ENCODE measurements at regions not wholly inside any gene's neighbourhood (a gene's known extent, or its start where the extent isn't known, plus 50 kb on each side); places are given as distances from the start of the nearest gene placed in this dataset.

DNA sequence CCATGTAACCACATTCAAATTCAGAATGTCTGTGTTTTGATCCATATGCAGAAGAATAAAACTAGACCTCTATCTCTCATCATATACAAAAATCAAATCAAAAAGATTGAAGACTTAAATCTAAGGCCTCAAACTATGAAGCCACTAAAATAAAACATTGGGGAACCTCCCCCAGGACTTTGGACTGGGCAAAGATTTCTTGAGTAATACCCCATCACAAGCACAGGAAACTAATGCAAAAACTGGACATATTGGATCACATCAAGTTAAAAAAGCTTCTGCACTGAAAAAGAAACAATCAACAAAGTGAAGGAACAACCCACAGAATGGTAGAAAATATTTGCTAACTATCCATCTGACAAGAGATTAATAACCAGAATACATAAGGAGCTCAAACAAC is 266.8 kb downstream of the EPM2A start:
- in situ Hi-C loops (cut with HindIII; ENCODE audit: low sequenced_read_pairs), result no loop called here

DNA sequence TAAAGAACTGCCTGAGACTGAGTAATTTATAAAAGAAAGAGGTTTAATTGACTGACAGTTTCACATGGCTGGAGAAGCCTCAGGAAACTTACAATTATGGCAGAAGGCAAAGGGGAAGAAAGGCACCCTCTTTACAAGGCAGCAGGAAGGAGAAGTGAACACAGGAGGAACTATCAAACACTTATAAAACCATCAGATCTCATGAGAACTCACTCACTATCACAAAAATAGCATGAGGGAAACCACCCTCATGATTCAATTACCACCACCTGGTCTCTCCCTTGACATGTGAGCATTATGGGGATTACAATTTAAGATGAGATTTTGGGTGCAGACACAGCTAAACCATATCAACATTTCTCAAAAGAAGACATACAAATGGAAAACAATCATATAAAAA is 266.3 kb downstream of the EPM2A start:
- in situ Hi-C loops (cut with HindIII; ENCODE audit: low sequenced_read_pairs), result no loop called here

DNA sequence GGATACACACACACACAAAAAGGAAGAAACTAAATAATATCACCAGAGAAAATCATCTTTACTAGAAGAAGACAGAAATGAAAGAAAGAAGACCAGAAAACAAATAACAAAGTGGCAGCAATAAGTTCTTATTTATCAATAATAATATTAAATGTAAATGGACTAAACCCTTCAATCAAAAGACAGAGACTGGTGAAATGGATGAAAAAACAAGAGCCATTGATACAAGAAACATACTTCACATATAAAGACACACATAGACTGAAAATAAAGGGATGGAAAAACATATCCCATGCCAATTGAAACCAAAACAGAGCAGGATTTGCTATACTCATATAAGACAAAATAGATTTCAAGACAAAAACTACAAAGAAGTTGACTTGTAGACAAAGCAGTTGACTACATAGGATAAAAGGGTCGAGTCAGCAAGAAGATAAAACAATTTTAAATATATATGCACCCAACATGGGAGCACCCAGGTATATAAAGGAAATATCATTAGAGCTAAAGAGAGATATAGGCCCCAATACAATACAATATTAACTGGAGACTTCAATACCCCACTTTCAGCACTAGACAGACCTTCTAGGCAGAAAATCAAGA is 259.4 kb downstream of the EPM2A start:
- in situ Hi-C loops (cut with HindIII; ENCODE audit: low sequenced_read_pairs), result no loop called here

DNA sequence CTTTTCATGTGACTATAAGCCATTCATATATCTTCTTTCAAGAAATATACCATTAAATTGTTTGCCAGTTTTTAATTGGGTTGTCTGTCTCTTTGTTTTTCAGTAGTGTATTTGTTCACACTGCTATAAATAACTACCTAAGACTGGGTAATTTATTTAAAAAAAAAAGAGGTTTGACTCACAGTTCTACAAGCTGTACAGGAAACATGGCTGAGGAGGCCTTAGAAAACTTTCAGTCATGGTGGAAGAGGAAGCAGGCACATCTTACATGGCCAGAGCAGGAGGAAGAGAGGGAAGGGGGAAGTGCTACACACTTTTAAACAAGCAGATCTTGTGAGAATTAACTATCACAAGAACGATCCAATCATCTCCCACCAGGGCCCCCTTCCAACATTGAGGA is 255.3 kb downstream of the EPM2A start:
- in situ Hi-C loops (cut with HindIII; ENCODE audit: low sequenced_read_pairs), result no loop called here

DNA sequence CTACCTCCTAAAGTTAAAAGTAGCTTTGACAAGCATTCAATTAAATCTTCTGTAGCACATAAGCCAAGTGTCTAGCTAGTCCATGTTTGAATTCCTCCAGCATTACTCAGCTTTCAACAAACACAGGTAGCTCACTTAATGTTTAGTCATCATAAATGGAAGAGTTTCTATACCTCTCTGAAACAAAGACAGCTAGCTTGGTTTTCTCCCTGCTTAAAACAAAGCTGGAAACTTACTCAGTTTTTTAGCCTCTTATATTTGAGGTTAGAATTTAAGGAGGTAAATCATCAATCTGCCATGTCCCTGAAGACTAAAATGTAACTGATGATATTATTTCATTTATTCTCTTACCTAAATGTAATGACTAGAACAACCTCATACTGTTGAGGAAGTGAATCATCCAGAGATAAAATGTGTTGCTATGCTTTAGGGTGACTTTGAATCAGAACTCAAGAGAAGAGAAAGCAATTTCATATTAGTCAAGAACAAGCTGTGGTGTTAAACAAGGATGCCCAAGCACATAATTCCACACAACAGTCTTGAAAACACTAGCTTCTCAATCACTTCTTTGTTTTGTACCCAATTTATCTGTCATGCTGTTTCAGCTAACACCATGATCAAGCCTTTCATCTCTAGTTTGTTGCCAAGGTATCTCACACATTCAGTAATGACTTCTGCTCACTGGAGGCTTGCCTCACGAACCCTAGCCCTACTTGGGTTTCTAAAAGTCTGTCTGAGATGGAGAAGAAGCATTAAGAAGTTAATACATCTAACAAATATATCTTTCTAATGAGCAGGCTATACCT is 251.9 kb downstream of the EPM2A start:
- in situ Hi-C loops (cut with HindIII; ENCODE audit: low sequenced_read_pairs), result no loop called here

DNA sequence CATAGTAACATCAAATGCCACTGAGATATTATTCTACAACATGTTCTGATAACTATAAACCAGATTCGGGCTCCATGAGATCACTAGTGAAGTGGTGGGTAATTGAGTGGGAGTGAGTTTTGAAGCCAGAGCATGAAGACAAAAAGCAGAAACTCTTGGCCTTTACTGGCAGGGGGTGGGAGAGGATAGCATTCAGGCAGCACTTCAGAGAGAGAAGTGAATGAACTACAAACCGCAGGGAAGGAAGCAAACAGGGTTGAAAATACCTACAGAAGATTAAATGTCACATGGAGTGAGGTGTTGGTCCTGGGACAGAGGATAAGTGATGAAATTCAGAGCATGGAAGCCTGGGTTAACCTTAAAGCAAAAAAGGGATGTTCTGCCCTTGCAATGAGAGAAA is 250.0 kb downstream of the EPM2A start:
- in situ Hi-C loops (cut with HindIII; ENCODE audit: low sequenced_read_pairs), result no loop called here

DNA sequence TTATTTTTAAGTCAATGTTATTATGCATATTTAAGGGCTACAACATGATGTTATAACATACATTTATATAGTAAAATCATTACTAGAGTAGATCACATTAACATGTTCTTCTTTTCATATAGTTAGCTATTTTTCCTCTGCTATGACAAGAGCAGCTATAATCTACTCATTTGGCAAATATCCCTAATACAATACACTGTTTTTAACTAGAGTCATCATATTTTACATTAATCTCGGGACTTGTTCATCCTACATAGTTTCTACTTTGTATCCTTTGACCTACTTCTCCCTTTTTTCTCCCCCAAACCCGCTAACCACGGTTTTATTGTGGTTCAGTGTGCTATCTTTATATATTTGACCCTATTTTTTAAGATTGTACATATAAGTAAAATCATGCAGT is 249.0 kb downstream of the EPM2A start:
- in situ Hi-C loops (cut with HindIII; ENCODE audit: low sequenced_read_pairs), result no loop called here

DNA sequence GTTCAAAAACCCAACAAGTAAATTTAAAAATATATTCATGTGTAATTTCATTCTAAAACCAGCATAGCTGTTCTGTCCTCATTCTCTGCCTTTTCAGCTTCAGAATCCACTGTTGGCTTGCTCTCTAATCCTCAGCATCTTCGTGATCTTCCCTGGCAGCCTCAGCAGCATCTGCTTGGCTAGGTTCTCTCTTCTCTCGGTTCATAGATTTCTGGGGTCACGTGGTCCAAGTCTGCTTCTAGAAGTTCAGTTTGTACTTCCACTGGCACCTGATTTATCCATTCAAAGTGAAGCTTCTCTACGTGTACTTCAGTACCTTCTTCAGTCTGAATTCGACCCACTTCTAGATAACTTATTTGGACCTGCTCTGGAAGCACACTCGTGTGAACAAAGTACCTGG is 245.7 kb downstream of the EPM2A start:
- in situ Hi-C loops (cut with HindIII; ENCODE audit: low sequenced_read_pairs), result no loop called here

DNA sequence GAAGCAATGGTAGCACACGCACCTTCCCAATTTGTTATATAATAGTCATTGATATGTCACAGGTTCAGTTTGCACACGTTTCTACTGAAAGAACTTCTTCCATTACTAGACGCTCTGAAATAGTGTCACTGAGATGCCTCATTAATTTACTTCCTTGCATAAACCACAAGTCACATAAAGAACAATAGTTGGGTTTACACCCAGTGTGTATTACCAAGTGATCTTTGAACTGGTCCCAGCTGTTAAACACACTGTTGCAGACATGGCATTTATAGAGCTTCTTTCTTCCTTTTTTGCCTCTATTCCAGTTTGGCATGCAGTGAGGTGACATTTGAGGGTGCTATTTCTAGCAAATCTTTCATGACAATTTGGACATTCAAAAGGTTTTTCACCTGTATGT is 245.3 kb downstream of the EPM2A start:
- in situ Hi-C loops (cut with HindIII; ENCODE audit: low sequenced_read_pairs), result no loop called here

DNA sequence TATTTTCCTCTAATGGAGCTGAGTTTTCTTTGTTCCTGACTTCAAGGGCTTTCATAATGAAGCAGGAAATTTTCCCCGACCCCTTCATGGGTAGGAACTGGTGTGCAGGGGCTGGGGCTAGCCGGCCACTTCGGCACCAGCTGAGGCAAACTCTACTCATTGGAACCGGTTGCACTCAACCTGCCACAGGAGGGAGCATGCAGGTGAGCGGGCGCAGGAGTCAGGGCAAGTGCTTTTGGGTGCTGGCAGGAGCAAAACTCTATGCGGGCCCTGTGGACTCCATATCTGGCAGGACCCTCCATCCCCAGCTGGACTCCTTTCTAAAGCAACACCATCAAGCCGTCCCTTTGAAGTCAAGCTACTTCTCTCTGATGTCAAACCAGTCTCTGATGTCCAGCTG is 244.2 kb downstream of the EPM2A start:
- in situ Hi-C loops (cut with HindIII; ENCODE audit: low sequenced_read_pairs), result no loop called here

DNA sequence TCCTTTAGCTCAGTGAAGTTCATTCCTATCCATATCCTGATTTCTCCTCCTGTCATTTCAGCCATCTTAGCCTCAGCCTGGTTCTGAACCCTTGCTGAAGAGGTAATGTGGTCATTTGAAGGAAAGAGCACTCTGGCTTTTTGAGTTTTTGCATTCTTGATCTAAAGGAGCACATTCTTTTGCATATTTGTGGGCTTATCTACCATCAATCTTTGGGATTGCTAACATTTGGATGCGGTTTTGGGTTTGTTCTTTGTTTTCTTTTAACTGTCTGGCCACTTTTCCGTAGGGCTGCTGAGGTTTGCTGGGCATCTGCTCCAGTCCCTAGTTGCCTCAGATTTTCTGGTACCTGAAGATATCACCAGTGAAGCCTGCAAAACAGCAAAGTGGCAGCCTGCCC is 238.3 kb downstream of the EPM2A start:
- in situ Hi-C loops (cut with HindIII; ENCODE audit: low sequenced_read_pairs), result no loop called here

DNA sequence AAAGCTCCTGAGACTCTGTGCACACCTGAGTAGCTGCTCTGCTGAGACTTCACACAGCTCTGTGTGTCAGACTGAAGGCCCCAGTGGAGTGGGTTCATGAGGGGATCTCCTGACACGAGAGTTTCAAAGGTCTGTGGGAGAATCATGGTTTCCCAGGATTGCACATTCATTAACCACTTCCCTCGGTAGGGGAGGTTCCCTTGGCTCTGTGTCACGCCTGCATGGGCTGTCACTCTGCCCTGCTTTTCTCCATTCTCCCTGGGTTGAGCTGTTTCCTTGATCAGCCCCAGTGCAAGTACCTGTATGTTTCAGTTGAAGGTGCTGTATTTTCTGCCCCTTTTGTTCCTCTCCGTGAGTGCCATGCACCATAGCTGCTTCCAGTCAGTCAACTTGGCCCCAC is 236.9 kb downstream of the EPM2A start:
- in situ Hi-C loops (cut with HindIII; ENCODE audit: low sequenced_read_pairs), result no loop called here

- in situ Hi-C loops (cut with HindIII; ENCODE audit: low sequenced_read_pairs), result no loop called here
These were observed 232.9 kb downstream of the EPM2A start for GRCh38 chr6:145502416-145502815.

DNA sequence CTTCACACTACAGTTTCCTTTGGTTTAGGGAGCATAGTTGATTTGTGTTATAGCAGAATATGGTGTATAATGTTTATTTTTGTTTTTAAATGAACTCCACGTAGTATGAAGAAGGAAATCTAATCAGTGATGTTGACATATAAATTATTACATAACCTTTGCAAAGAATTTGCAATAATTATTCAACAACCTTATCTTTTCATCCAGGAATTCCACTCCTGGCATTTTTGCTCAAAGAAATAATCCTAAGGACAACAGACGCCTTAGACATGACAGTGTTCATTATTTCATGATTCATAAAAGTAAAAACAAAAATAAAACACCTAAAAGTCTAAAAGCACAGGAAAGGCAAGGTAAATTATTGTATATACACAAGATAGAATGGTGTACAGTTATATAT is 229.2 kb downstream of the EPM2A start:
- in situ Hi-C loops (cut with HindIII; ENCODE audit: low sequenced_read_pairs), result no loop called here

GRCh38 chr6:145506565-145506964 is 228.8 kb downstream of the EPM2A start:
- in situ Hi-C loops (cut with HindIII; ENCODE audit: low sequenced_read_pairs), result no loop called here

DNA sequence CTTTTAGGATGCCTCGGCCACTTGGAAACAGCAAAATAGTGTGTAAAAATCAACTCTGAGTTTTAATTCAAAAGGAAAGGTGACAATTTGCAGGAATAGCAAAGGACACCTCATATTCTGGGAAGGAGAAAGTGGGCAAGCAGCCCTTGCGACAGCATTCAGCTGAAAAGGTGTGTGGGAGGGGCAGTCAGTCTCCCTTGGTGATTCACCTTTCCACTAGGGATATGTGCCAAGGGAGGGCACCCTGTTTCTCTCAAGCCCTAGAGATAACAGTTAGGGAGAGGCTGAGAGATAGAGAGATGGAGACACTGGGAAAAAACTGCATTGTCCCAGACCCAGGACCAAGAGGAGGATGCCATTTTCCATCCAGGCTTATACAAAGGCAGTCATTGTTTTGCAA is 228.1 kb downstream of the EPM2A start:
- in situ Hi-C loops (cut with HindIII; ENCODE audit: low sequenced_read_pairs), result no loop called here

DNA sequence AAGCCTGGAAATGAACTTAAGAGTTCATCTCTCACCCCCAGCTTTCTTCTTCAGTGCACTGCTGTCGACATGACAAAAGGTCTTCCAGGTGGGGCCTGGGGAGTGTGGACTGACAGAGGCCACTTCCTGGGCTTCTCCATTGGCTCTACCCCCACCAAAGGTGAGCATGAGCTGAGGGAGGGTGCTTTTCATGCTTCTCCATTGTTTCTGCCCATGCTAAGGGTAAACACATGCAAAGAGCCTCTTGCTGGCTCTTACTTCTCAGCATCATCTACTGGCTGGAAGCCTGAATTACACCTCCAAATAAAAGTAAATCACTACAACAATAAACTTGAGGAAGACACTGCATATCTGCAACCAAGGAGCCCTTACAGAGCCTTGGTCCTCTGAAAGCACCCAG is 227.2 kb downstream of the EPM2A start:
- in situ Hi-C loops (cut with HindIII; ENCODE audit: low sequenced_read_pairs), result no loop called here

- in situ Hi-C loops (cut with HindIII; ENCODE audit: low sequenced_read_pairs), result no loop called here
These were observed 217.8 kb downstream of the EPM2A start for GRCh38 chr6:145517492-145517891.

GRCh38 chr6:145525038-145525437 is 210.3 kb downstream of the EPM2A start:
- in situ Hi-C loops (cut with HindIII; ENCODE audit: low sequenced_read_pairs), result loop anchor here (25.0 kb wide), 1 partner anchor 138 kb away; no protein-coding TSS in a partner anchor

DNA sequence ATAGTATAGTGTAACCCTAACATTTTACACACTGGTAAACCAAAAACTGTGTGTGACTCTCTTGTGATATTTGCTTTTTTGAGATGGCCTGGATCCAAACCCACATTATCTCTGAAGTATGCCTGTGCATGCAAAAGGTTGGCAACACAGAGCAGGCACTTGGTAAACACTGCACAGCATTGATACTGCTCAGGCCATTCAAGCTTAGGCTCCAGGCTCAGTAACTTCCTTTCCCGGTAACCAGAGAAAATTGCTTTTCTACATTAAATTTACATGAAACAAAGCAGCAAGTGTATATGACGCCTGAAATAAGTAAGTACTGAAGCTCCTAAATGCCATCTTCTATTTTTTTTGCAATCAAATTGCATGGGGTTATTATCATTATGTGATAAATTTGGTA is 205.7 kb downstream of the EPM2A start:
- in situ Hi-C loops (cut with HindIII; ENCODE audit: low sequenced_read_pairs), result loop anchor here (25.0 kb wide), 1 partner anchor 142 kb away; no protein-coding TSS in a partner anchor

DNA sequence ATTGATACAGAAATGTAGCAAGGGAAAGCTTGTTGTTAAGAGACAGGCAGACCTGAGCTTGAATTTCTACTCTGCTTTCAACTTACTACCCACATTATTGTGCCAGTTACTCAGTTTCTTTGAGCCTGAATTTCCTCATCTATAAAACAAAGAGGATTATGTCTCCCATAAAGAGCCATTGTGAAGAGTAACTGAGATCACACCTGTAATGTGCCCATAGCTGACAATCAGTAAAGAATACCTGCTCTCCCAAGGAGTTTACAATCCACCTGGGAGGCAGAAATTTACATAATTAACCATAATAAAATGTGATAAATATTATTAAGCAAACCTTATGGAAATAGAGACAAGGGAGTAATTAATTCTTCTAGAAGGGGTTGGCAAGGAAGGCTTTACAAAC is 204.9 kb downstream of the EPM2A start:
- in situ Hi-C loops (cut with HindIII; ENCODE audit: low sequenced_read_pairs), result loop anchor here (25.0 kb wide), 1 partner anchor 143 kb away; no protein-coding TSS in a partner anchor

- in situ Hi-C loops (cut with HindIII; ENCODE audit: low sequenced_read_pairs), result loop anchor here (25.0 kb wide), 1 partner anchor 144 kb away; no protein-coding TSS in a partner anchor
These were observed 204.3 kb downstream of the EPM2A start for GRCh38 chr6:145531032-145531431.
